Loucy (cell line): ENCODE measurements at regions not wholly inside any gene's neighbourhood (a gene's known extent, or its start where the extent isn't known, plus 50 kb on each side); places are given as distances from the start of the nearest gene placed in this dataset.

Source experiments
- H2AFZ ChIP-seq: fragments of 200-600 bp; sonication (generic); 2 replicates; pipeline ENCODE4 v1.6.0; 2016; ENCODE audit warnings: antibody characterized with exemption, mild to moderate bottlenecking, low read length, moderate library complexity
- H3F3A ChIP-seq: fragments of 200-600 bp; 2 replicates; pipeline ENCODE4 v1.6.0; 2016; ENCODE audit warnings: antibody characterized with exemption, low read depth, mild to moderate bottlenecking
- H3K27me3 ChIP-seq: fragments of 200-600 bp; sonication (generic); 2 replicates; pipeline ENCODE4 v1.6.1; 2014; ENCODE audit warnings: low read length, mild to moderate bottlenecking; ENCODE audit not compliant: insufficient read depth, poor library complexity, severe bottlenecking
- H3K36me3 ChIP-seq: fragments of 200-600 bp; sonication (generic); 2 replicates; pipeline ENCODE4 v1.6.1; 2016; ENCODE audit warnings: low read length; ENCODE audit not compliant: insufficient read depth
- H3K4me1 ChIP-seq: fragments of 200-600 bp; sonication (generic); 2 replicates; pipeline ENCODE4 v1.5.1; 2014; ENCODE audit warnings: low read length, mild to moderate bottlenecking; ENCODE audit not compliant: insufficient read depth, poor library complexity, severe bottlenecking
- H3K4me2 ChIP-seq: fragments of 200-600 bp; sonication (generic); 2 replicates; pipeline ENCODE4 v1.6.0; 2014; ENCODE audit warnings: antibody characterized with exemption, low read length, low read depth, mild to moderate bottlenecking; ENCODE audit not compliant: poor library complexity, severe bottlenecking
- H3K4me3 ChIP-seq: fragments of 200-600 bp; sonication (generic); 2 replicates; pipeline ENCODE4 v1.5.1; 2014; ENCODE audit warnings: low read length, mild to moderate bottlenecking, mixed read lengths; ENCODE audit not compliant: poor library complexity, severe bottlenecking
- H3K79me2 ChIP-seq: fragments of 200-600 bp; sonication (generic); 2 replicates; pipeline ENCODE4 v1.6.1; 2014; ENCODE audit warnings: low read length; ENCODE audit not compliant: insufficient read depth
- H3K9ac ChIP-seq: fragments of 200-600 bp; sonication (generic); 2 replicates; pipeline ENCODE4 v1.6.0; 2014; ENCODE audit warnings: mild to moderate bottlenecking, low read depth, low read length, moderate library complexity; ENCODE audit not compliant: poor library complexity, severe bottlenecking
- H3K9me2 ChIP-seq: fragments of 200-600 bp; sonication (generic); replicated peaks from 2 replicates; pipeline ENCODE4 v1.6.1; 2016; ENCODE audit warnings: low read depth, low read length, mixed read lengths
- H3K9me3 ChIP-seq: fragments of 200-600 bp; sonication (generic); 2 replicates; pipeline ENCODE4 v1.6.1; 2014; ENCODE audit warnings: mild to moderate bottlenecking, antibody characterized with exemption, low read length, low read depth; ENCODE audit not compliant: insufficient read depth
- H4K20me1 ChIP-seq: fragments of 200-600 bp; sonication (generic); 2 replicates; pipeline ENCODE4 v1.6.0; 2014; ENCODE audit warnings: antibody characterized with exemption, low read length, mild to moderate bottlenecking; ENCODE audit not compliant: insufficient read depth, poor library complexity, severe bottlenecking
- CTCF ChIP-seq: fragments of 200-600 bp; sonication (generic); conservative IDR thresholded peaks from 2 replicates; pipeline ENCODE4 v1.5.1; 2014; ENCODE audit warnings: mild to moderate bottlenecking, antibody characterized with exemption, low read length
- EZH2phosphoT487 ChIP-seq: fragments of 200-600 bp; IDR thresholded peaks from 2 replicates; pipeline ENCODE4 v1.6.1; 2018; ENCODE audit warnings: antibody characterized with exemption, mild to moderate bottlenecking, moderate library complexity, borderline replicate concordance

GRCh38 chr12:13592063-13592942 is 389.1 kb downstream of the GRIN2B start:
- Histone ChIP-seq H3K4me3 (no peak overlapping the region), H2AFZ (no peak overlapping the region), H3K4me2 (no peak overlapping the region), H3K79me2 (no peaks in the 10 kb centered on the region), H3K27me3 (no peaks in the 10 kb centered on the region), H3K36me3 (no peaks in the 10 kb centered on the region), H3K4me1 (no peaks in the 10 kb centered on the region), H3F3A (no peaks in the 10 kb centered on the region), H3K9me2 (no peaks in the 10 kb centered on the region), H4K20me1 (no peaks in the 10 kb centered on the region), H3K9ac (no peak overlapping the region), H3K9me3 (no peaks in the 10 kb centered on the region)
- TF ChIP-seq EZH2phosphoT487 (no peak), CTCF (no peak)

GRCh38 chr12:13591488-13591887 is 389.9 kb downstream of the GRIN2B start:
- H4K20me1 ChIP-seq = no peaks in the 10 kb centered on the region
- no peak overlapping the region for H3K4me3 ChIP-seq
- no peaks in the 10 kb centered on the region for H3K9me2 ChIP-seq
- no peaks in the 10 kb centered on the region for H3K4me1 ChIP-seq
- H3K79me2 ChIP-seq = no peaks in the 10 kb centered on the region
- no peaks in the 10 kb centered on the region for H3K36me3 ChIP-seq
- H2AFZ ChIP-seq = no peak overlapping the region
- no peaks in the 10 kb centered on the region for H3K27me3 ChIP-seq
- no peak overlapping the region for H3K9ac ChIP-seq
- no peak overlapping the region for H3K4me2 ChIP-seq
- TF ChIP-seq EZH2phosphoT487 = no peak
- no peak for TF ChIP-seq CTCF
- no peaks in the 10 kb centered on the region for H3K9me3 ChIP-seq
- no peaks in the 10 kb centered on the region for H3F3A ChIP-seq

- H3K9me3 ChIP-seq = no peaks in the 10 kb centered on the region
- H3K9me2 ChIP-seq = no peaks in the 10 kb centered on the region
- no peak overlapping the region for H3K4me2 ChIP-seq
- H4K20me1 ChIP-seq = no peaks in the 10 kb centered on the region
- no peak overlapping the region for H3K9ac ChIP-seq
- H3K4me1 ChIP-seq = no peaks in the 10 kb centered on the region
- H3K79me2 ChIP-seq = no peaks in the 10 kb centered on the region
- H3F3A ChIP-seq = no peaks in the 10 kb centered on the region
- TF ChIP-seq EZH2phosphoT487 (no peak), CTCF (no peak)
- no peak overlapping the region for H3K4me3 ChIP-seq
- H3K36me3 ChIP-seq = no peaks in the 10 kb centered on the region
- no peaks in the 10 kb centered on the region for H3K27me3 ChIP-seq
- H2AFZ ChIP-seq = no peak overlapping the region
Observed at GRCh38 chr12:13591059-13591458, 390.3 kb downstream of the GRIN2B start.
